ENCODE measurements at regions not wholly inside any gene's neighbourhood (a gene's known extent, or its start where the extent isn't known, plus 50 kb on each side); places are given as distances from the start of the nearest gene placed in this dataset.

- Mint-ChIP-seq H3K27me3 (no peaks in the 10 kb centered on the region), H3K4me3 (no peak overlapping the region), H3K36me3 (no peaks in the 10 kb centered on the region), H3K4me1 (no peaks in the 10 kb centered on the region), H3K27ac (no peak overlapping the region), H3K9me3 (peaks cover 6 to 16% (median 8%) of the 10 kb centered on the region in 3 donors)
- DNase-seq (no peak), ATAC-seq (replicated peaks in 1 of 4) (no peak)
- H3K27ac ChIP-seq (ENCODE audit: low read length) = no peak overlapping the region
- no peaks in the 10 kb centered on the region for H3K27me3 ChIP-seq (replicated peaks in 1 of 2; ENCODE audit: control insufficient read depth in 2 of 2, extremely low read depth in 1 of 2, insufficient read depth in 2 of 2, low read length in 1 of 2)
- no peaks in the 10 kb centered on the region for H3K4me1 ChIP-seq (ENCODE audit: control insufficient read depth in 1 of 2, extremely low read depth in 1 of 2, insufficient read depth in 2 of 2, low read length in 2 of 2)
- H3K36me3 ChIP-seq (ENCODE audit: control insufficient read depth in 2 of 2, extremely low read depth in 1 of 2, insufficient read depth in 1 of 2, low read length in 1 of 2) = no peaks in the 10 kb centered on the region
- no peak overlapping the region for H3K4me3 ChIP-seq (ENCODE audit: control insufficient read depth in 1 of 2, extremely low read depth in 1 of 2, low read length in 1 of 2)
- POLR2A ChIA-PET = no interaction called here
- CTCF ChIA-PET = no interaction called here
- WGBS (ENCODE audit: insufficient coverage) = 100% methylated on average over 1 of the region's 2 CpGs
- no peaks in the 10 kb centered on the region for H3K9me3 ChIP-seq
Observed at GRCh38 chr6:8705435-8706020, 270.2 kb upstream of the SLC35B3 start.

- DNase-seq = no peak
- WGBS (ENCODE audit: insufficient coverage) = no CpG with 5 or more reads among the region's 1 CpG
- Mint-ChIP-seq H3K27ac (no peak overlapping the region), H3K36me3 (no peaks in the 10 kb centered on the region), H3K4me1 (no peaks in the 10 kb centered on the region), H3K4me3 (no peak overlapping the region), H3K9me3 (peaks cover 4 to 16% (median 13%) of the 10 kb centered on the region in 3 donors), H3K27me3 (no peaks in the 10 kb centered on the region)
- H3K36me3 ChIP-seq (ENCODE audit: control insufficient read depth in 2 of 2, extremely low read depth in 1 of 2, insufficient read depth in 1 of 2, low read length in 1 of 2) = no peaks in the 10 kb centered on the region
- ChIA-PET CTCF (no interaction called here), POLR2A (no interaction called here)
- no peaks in the 10 kb centered on the region for H3K4me1 ChIP-seq (ENCODE audit: control insufficient read depth in 1 of 2, extremely low read depth in 1 of 2, insufficient read depth in 2 of 2, low read length in 2 of 2)
- no peaks in the 10 kb centered on the region for H3K9me3 ChIP-seq
- no peak for ATAC-seq (replicated peaks in 1 of 4)
- H3K4me3 ChIP-seq (ENCODE audit: control insufficient read depth in 1 of 2, extremely low read depth in 1 of 2, low read length in 1 of 2) = no peak overlapping the region
- H3K27me3 ChIP-seq (replicated peaks in 1 of 2; ENCODE audit: control insufficient read depth in 2 of 2, extremely low read depth in 1 of 2, insufficient read depth in 2 of 2, low read length in 1 of 2) = no peaks in the 10 kb centered on the region
- H3K27ac ChIP-seq (ENCODE audit: low read length) = no peak overlapping the region
Observed at GRCh38 chr6:8703059-8703458, 267.7 kb upstream of the SLC35B3 start.

- Mint-ChIP-seq H3K4me1 (no peaks in the 10 kb centered on the region), H3K9me3 (peaks cover 3 to 17% (median 9%) of the 10 kb centered on the region in 3 donors), H3K27ac (no peak overlapping the region), H3K4me3 (no peak overlapping the region), H3K36me3 (no peaks in the 10 kb centered on the region), H3K27me3 (no peaks in the 10 kb centered on the region)
- Histone ChIP-seq H3K27ac (ENCODE audit: low read length) (no peak overlapping the region), H3K9me3 (no peaks in the 10 kb centered on the region), H3K27me3 (replicated peaks in 1 of 2; ENCODE audit: control insufficient read depth in 2 of 2, extremely low read depth in 1 of 2, insufficient read depth in 2 of 2, low read length in 1 of 2) (peaks cover 0 to 6% of the 10 kb centered on the region in 2 experiments), H3K4me1 (ENCODE audit: control insufficient read depth in 1 of 2, extremely low read depth in 1 of 2, insufficient read depth in 2 of 2, low read length in 2 of 2) (no peaks in the 10 kb centered on the region), H3K4me3 (ENCODE audit: control insufficient read depth in 1 of 2, extremely low read depth in 1 of 2, low read length in 1 of 2) (no peak overlapping the region), H3K36me3 (ENCODE audit: control insufficient read depth in 2 of 2, extremely low read depth in 1 of 2, insufficient read depth in 1 of 2, low read length in 1 of 2) (no peaks in the 10 kb centered on the region)
- ATAC-seq (replicated peaks in 1 of 4) (no peak), DNase-seq (no peak)
- ChIA-PET CTCF (no interaction called here), POLR2A (interaction anchor here in 1 of 2 donors (0.8 kb wide), 1 partner anchor 324 kb away, joined by 5 read pairs; no protein-coding TSS in a partner anchor)
- WGBS (ENCODE audit: insufficient coverage) = no CpG with 5 or more reads among the region's 1 CpG
Observed at GRCh38 chr6:8688821-8689220, 253.5 kb upstream of the SLC35B3 start.

GRCh38 chr6:8686077-8686476 is 250.7 kb upstream of the SLC35B3 start:
- ChIA-PET POLR2A (no interaction called here), CTCF (no interaction called here)
- DNase-seq (no peak), ATAC-seq (replicated peaks in 1 of 4) (no peak)
- peaks cover 2 to 7% (median 7%) of the 10 kb centered on the region in 3 donors for H3K9me3 Mint-ChIP-seq
- H3K27me3 Mint-ChIP-seq = no peaks in the 10 kb centered on the region
- no peaks in the 10 kb centered on the region for H3K4me1 Mint-ChIP-seq
- no peaks in the 10 kb centered on the region for H3K36me3 Mint-ChIP-seq
- no peak overlapping the region for H3K27ac ChIP-seq (ENCODE audit: low read length)
- H3K36me3 ChIP-seq (ENCODE audit: control insufficient read depth in 2 of 2, extremely low read depth in 1 of 2, insufficient read depth in 1 of 2, low read length in 1 of 2) = no peaks in the 10 kb centered on the region
- no peak overlapping the region for H3K4me3 ChIP-seq (ENCODE audit: control insufficient read depth in 1 of 2, extremely low read depth in 1 of 2, low read length in 1 of 2)
- no peaks in the 10 kb centered on the region for H3K4me1 ChIP-seq (ENCODE audit: control insufficient read depth in 1 of 2, extremely low read depth in 1 of 2, insufficient read depth in 2 of 2, low read length in 2 of 2)
- H3K4me3 Mint-ChIP-seq = no peak overlapping the region
- H3K27me3 ChIP-seq (replicated peaks in 1 of 2; ENCODE audit: control insufficient read depth in 2 of 2, extremely low read depth in 1 of 2, insufficient read depth in 2 of 2, low read length in 1 of 2) = no peaks in the 10 kb centered on the region
- 87% methylated on average over 3 of the region's 3 CpGs for WGBS (ENCODE audit: insufficient coverage)
- no peak overlapping the region for H3K27ac Mint-ChIP-seq
- no peaks in the 10 kb centered on the region for H3K9me3 ChIP-seq

- Mint-ChIP-seq H3K27ac (no peak overlapping the region), H3K9me3 (peaks cover 2 to 16% (median 3%) of the 10 kb centered on the region in 3 donors), H3K4me1 (no peaks in the 10 kb centered on the region), H3K4me3 (no peak overlapping the region), H3K36me3 (no peaks in the 10 kb centered on the region), H3K27me3 (no peaks in the 10 kb centered on the region)
- CTCF ChIA-PET = no interaction called here
- Histone ChIP-seq H3K27ac (ENCODE audit: low read length) (no peak overlapping the region), H3K4me1 (ENCODE audit: control insufficient read depth in 1 of 2, extremely low read depth in 1 of 2, insufficient read depth in 2 of 2, low read length in 2 of 2) (no peaks in the 10 kb centered on the region), H3K36me3 (ENCODE audit: control insufficient read depth in 2 of 2, extremely low read depth in 1 of 2, insufficient read depth in 1 of 2, low read length in 1 of 2) (no peaks in the 10 kb centered on the region), H3K4me3 (ENCODE audit: control insufficient read depth in 1 of 2, extremely low read depth in 1 of 2, low read length in 1 of 2) (no peak overlapping the region), H3K9me3 (no peaks in the 10 kb centered on the region), H3K27me3 (replicated peaks in 1 of 2; ENCODE audit: control insufficient read depth in 2 of 2, extremely low read depth in 1 of 2, insufficient read depth in 2 of 2, low read length in 1 of 2) (no peaks in the 10 kb centered on the region)
- DNase-seq = no peak
- no peak for ATAC-seq (replicated peaks in 1 of 4)
- WGBS (ENCODE audit: insufficient coverage) = 56% methylated on average over 1 of the region's 1 CpG
- POLR2A ChIA-PET = no interaction called here
Observed at GRCh38 chr6:8683204-8683603, 247.9 kb upstream of the SLC35B3 start.

GRCh38 chr6:8679823-8680222 is 244.5 kb upstream of the SLC35B3 start:
- Histone ChIP-seq H3K4me3 (ENCODE audit: control insufficient read depth in 1 of 2, extremely low read depth in 1 of 2, low read length in 1 of 2) (no peak overlapping the region), H3K9me3 (no peaks in the 10 kb centered on the region), H3K27ac (ENCODE audit: low read length) (no peak overlapping the region), H3K4me1 (ENCODE audit: control insufficient read depth in 1 of 2, extremely low read depth in 1 of 2, insufficient read depth in 2 of 2, low read length in 2 of 2) (no peaks in the 10 kb centered on the region), H3K36me3 (ENCODE audit: control insufficient read depth in 2 of 2, extremely low read depth in 1 of 2, insufficient read depth in 1 of 2, low read length in 1 of 2) (no peaks in the 10 kb centered on the region), H3K27me3 (replicated peaks in 1 of 2; ENCODE audit: control insufficient read depth in 2 of 2, extremely low read depth in 1 of 2, insufficient read depth in 2 of 2, low read length in 1 of 2) (no peaks in the 10 kb centered on the region)
- no peak for DNase-seq
- no peaks in the 10 kb centered on the region for H3K4me1 Mint-ChIP-seq
- H3K36me3 Mint-ChIP-seq = no peaks in the 10 kb centered on the region
- peaks cover 3 to 22% (median 3%) of the 10 kb centered on the region in 3 donors for H3K9me3 Mint-ChIP-seq
- no peak overlapping the region for H3K27ac Mint-ChIP-seq
- H3K27me3 Mint-ChIP-seq = no peaks in the 10 kb centered on the region
- H3K4me3 Mint-ChIP-seq = no peak overlapping the region
- no peak for ATAC-seq (replicated peaks in 1 of 4)
- ChIA-PET POLR2A (no interaction called here), CTCF (no interaction called here)
- no CpG with 5 or more reads among the region's 2 CpGs for WGBS (ENCODE audit: insufficient coverage)

- no peaks in the 10 kb centered on the region for H3K36me3 Mint-ChIP-seq
- ChIA-PET CTCF (interaction anchor here in 1 of 2 donors (0.5 kb wide), 1 partner anchor 24 kb away, joined by 3 read pairs; no protein-coding TSS in a partner anchor), POLR2A (no interaction called here)
- no peaks in the 10 kb centered on the region for H3K27me3 Mint-ChIP-seq
- H3K9me3 ChIP-seq = no peaks in the 10 kb centered on the region
- no peaks in the 10 kb centered on the region for H3K36me3 ChIP-seq (ENCODE audit: control insufficient read depth in 2 of 2, extremely low read depth in 1 of 2, insufficient read depth in 1 of 2, low read length in 1 of 2)
- no peak overlapping the region for H3K4me3 Mint-ChIP-seq
- H3K9me3 Mint-ChIP-seq = peaks cover 3 to 22% (median 7%) of the 10 kb centered on the region in 3 donors
- peaks cover 0 to 2% of the 10 kb centered on the region in 2 experiments for H3K27me3 ChIP-seq (replicated peaks in 1 of 2; ENCODE audit: control insufficient read depth in 2 of 2, extremely low read depth in 1 of 2, insufficient read depth in 2 of 2, low read length in 1 of 2)
- no peaks in the 10 kb centered on the region for H3K4me1 Mint-ChIP-seq
- DNase-seq = no peak
- no peak overlapping the region for H3K27ac Mint-ChIP-seq
- no peaks in the 10 kb centered on the region for H3K4me1 ChIP-seq (ENCODE audit: control insufficient read depth in 1 of 2, extremely low read depth in 1 of 2, insufficient read depth in 2 of 2, low read length in 2 of 2)
- WGBS (ENCODE audit: insufficient coverage) = 91% methylated on average over 4 of the region's 5 CpGs
- no peak overlapping the region for H3K4me3 ChIP-seq (ENCODE audit: control insufficient read depth in 1 of 2, extremely low read depth in 1 of 2, low read length in 1 of 2)
- H3K27ac ChIP-seq (ENCODE audit: low read length) = no peak overlapping the region
- no peak for ATAC-seq (replicated peaks in 1 of 4)
Observed at GRCh38 chr6:8678466-8678865, 243.1 kb upstream of the SLC35B3 start.
